SK-N-SH (cell line): ENCODE measurements at regions not wholly inside any gene's neighbourhood (a gene's known extent, or its start where the extent isn't known, plus 50 kb on each side); places are given as distances from the start of the nearest gene placed in this dataset.

Experiments used
- CTCF ChIP-seq: fragments of 200-600 bp; sonication (generic); IDR thresholded peaks from 2 replicates; pipeline ENCODE4 v1.6.1; 2017; ENCODE audit warnings: antibody characterized with exemption, mild to moderate bottlenecking, moderate library complexity
- EP300 ChIP-seq, 2 experiments: IDR thresholded peaks; 2 replicates each; pipeline versions ENCODE4 v1.4.0 to v1.6.1; 2012; ENCODE audit warnings: borderline replicate concordance in 1 of 2, low read depth in 1 of 2, low read length in 1 of 2
- TEAD4 ChIP-seq: IDR thresholded peaks from 2 replicates; pipeline ENCODE4 v1.4.0; 2012; ENCODE audit warnings: mild to moderate bottlenecking, borderline replicate concordance; ENCODE audit not compliant: insufficient read depth
- USF2 ChIP-seq: fragments of 150-350 bp; IDR thresholded peaks from 2 replicates; pipeline ENCODE4 v1.6.1; 2017; ENCODE audit warnings: antibody characterized with exemption, low read length, low read depth, borderline replicate concordance

GRCh38 chr10:105879401-105879800 lies 1238.3 kb downstream of the SORCS3 start:
- TF ChIP-seq CTCF (no peak), USF2 (no peak), TEAD4 (no peak), EP300 (IDR thresholded peaks at IDR 0.05; ENCODE audit: borderline replicate concordance in 1 of 2, low read depth in 1 of 2, low read length in 1 of 2) (no peak)
